ENCODE measurements at regions not wholly inside any gene's neighbourhood (a gene's known extent, or its start where the extent isn't known, plus 50 kb on each side); places are given as distances from the start of the nearest gene placed in this dataset.

DNA sequence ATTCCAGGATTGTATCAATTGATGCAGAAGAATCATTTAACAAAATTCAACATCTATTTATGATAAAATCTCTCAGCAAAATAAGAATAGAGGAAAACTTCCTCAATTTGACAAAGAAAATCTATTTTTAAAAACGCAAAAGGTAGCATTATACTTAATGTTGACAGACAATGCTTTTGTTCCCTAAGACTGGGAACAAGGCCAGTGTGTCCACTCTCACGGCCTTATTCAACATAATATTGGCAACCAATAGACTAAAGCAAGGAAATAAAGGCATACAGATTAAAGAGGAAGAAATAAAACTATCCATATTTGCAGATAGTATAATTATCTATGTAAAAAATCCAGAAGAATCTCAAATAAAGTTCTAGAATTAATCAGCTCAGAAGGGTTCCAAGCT, 472.4 kb upstream of the ID2 start:
- no peak for TF ChIP-seq ZNF133 (tag by site-specific recombination; IDR thresholded peaks at IDR 0.05)
- TF ChIP-seq, protein P1, sequence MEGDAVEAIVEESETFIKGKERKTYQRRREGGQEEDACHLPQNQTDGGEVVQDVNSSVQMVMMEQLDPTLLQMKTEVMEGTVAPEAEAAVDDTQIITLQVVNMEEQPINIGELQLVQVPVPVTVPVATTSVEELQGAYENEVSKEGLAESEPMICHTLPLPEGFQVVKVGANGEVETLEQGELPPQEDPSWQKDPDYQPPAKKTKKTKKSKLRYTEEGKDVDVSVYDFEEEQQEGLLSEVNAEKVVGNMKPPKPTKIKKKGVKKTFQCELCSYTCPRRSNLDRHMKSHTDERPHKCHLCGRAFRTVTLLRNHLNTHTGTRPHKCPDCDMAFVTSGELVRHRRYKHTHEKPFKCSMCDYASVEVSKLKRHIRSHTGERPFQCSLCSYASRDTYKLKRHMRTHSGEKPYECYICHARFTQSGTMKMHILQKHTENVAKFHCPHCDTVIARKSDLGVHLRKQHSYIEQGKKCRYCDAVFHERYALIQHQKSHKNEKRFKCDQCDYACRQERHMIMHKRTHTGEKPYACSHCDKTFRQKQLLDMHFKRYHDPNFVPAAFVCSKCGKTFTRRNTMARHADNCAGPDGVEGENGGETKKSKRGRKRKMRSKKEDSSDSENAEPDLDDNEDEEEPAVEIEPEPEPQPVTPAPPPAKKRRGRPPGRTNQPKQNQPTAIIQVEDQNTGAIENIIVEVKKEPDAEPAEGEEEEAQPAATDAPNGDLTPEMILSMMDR (tag by site-specific recombination; IDR thresholded peaks at IDR 0.05): no peak
- TF ChIP-seq, protein P2, sequence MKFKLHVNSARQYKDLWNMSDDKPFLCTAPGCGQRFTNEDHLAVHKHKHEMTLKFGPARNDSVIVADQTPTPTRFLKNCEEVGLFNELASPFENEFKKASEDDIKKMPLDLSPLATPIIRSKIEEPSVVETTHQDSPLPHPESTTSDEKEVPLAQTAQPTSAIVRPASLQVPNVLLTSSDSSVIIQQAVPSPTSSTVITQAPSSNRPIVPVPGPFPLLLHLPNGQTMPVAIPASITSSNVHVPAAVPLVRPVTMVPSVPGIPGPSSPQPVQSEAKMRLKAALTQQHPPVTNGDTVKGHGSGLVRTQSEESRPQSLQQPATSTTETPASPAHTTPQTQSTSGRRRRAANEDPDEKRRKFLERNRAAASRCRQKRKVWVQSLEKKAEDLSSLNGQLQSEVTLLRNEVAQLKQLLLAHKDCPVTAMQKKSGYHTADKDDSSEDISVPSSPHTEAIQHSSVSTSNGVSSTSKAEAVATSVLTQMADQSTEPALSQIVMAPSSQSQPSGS (tag by site-specific recombination; IDR thresholded peaks at IDR 0.05; ENCODE audit: low read depth): no peak
- TF ChIP-seq ZNF146 (tag by site-specific recombination; IDR thresholded peaks at IDR 0.05): no peak
- TF ChIP-seq YY1 (tag by site-specific recombination; IDR thresholded peaks at IDR 0.05): no peak
- TF ChIP-seq, protein P3, sequence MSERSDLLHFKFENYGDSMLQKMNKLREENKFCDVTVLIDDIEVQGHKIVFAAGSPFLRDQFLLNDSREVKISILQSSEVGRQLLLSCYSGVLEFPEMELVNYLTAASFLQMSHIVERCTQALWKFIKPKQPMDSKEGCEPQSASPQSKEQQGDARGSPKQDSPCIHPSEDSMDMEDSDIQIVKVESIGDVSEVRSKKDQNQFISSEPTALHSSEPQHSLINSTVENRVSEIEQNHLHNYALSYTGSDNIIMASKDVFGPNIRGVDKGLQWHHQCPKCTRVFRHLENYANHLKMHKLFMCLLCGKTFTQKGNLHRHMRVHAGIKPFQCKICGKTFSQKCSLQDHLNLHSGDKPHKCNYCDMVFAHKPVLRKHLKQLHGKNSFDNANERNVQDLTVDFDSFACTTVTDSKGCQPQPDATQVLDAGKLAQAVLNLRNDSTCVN (tag by site-specific recombination; optimal IDR thresholded peaks at IDR 0.05): no peak
- TF ChIP-seq ZNF664 (tag by site-specific recombination; IDR thresholded peaks at IDR 0.05): no peak
- TF ChIP-seq ZNF121 (tag by site-specific recombination; IDR thresholded peaks at IDR 0.05): no peak
- no peak for TF ChIP-seq ZNF660 (tag by site-specific recombination; IDR thresholded peaks at IDR 0.05)
- TF ChIP-seq GLI2 (tag by site-specific recombination; IDR thresholded peaks at IDR 0.05; ENCODE audit: borderline replicate concordance, low read depth): no peak
- TF ChIP-seq ZFP41 (tag by site-specific recombination; IDR thresholded peaks at IDR 0.05; ENCODE audit: borderline replicate concordance): no peak
